Osteoblast (primary cell): ENCODE measurements at regions not wholly inside any gene's neighbourhood (a gene's known extent, or its start where the extent isn't known, plus 50 kb on each side); places are given as distances from the start of the nearest gene placed in this dataset.

Experiments
- DNase-seq: peaks from one replicate; pipeline ENCODE4 v3.0.0; 2011; ENCODE audit warnings: low spot score, mixed read lengths; ENCODE audit not compliant: insufficient read length; ENCODE audit errors: missing footprints
- H2AFZ ChIP-seq: 2 replicates; pipeline ENCODE4 v1.6.0; 2011; ENCODE audit warnings: mild to moderate bottlenecking, low read length
- H3K27ac ChIP-seq: 2 replicates; pipeline ENCODE4 v1.5.1; 2011; ENCODE audit warnings: mild to moderate bottlenecking, low read depth, low read length, moderate library complexity
- H3K27me3 ChIP-seq: 2 replicates; pipeline ENCODE4 v1.6.0; 2012; ENCODE audit warnings: mild to moderate bottlenecking, control low read depth, inconsistent platforms, low read length, moderate library complexity; ENCODE audit not compliant: insufficient read depth
- H3K36me3 ChIP-seq: 2 replicates; pipeline ENCODE4 v1.5.1; 2011; ENCODE audit warnings: mild to moderate bottlenecking, low read length, control low read depth, moderate library complexity; ENCODE audit not compliant: insufficient read depth
- H3K4me1 ChIP-seq: 2 replicates; pipeline ENCODE4 v1.5.1; 2011; ENCODE audit warnings: mild to moderate bottlenecking, low read length, control low read depth, moderate library complexity; ENCODE audit not compliant: insufficient read depth
- H3K4me2 ChIP-seq: 2 replicates; pipeline ENCODE4 v1.6.0; 2011; ENCODE audit warnings: mild to moderate bottlenecking, low read length; ENCODE audit not compliant: insufficient read depth
- H3K4me3 ChIP-seq: fragments of 200-600 bp; sonication (generic); 3 replicates; pipeline ENCODE4 v1.5.1; 2012; ENCODE audit warnings: mild to moderate bottlenecking, low read length, inconsistent platforms; ENCODE audit not compliant: insufficient read depth
- H3K79me2 ChIP-seq: 2 replicates; pipeline ENCODE4 v1.6.0; 2012; ENCODE audit warnings: mild to moderate bottlenecking, low read length, control low read depth, inconsistent platforms; ENCODE audit not compliant: insufficient read depth
- H3K9me3 ChIP-seq: 2 replicates; pipeline ENCODE4 v1.5.1; 2011; ENCODE audit warnings: low read depth, low read length, control low read depth
- H4K20me1 ChIP-seq: 2 replicates; pipeline ENCODE4 v1.6.0; 2012; ENCODE audit warnings: mild to moderate bottlenecking, low read length, control low read depth; ENCODE audit not compliant: insufficient read depth
- TF ChIP-seq, protein P1 (sequence below): IDR thresholded peaks from 2 replicates; pipeline ENCODE4 v1.5.1; 2011; ENCODE audit warnings: mild to moderate bottlenecking, low read depth, low read length, moderate library complexity; ENCODE audit errors: extremely low read depth

- Histone ChIP-seq H3K4me1 (no peaks in the 10 kb centered on the region), H2AFZ (no peak overlapping the region), H3K4me3 (no peak overlapping the region), H3K4me2 (no peak overlapping the region), H3K36me3 (no peaks in the 10 kb centered on the region), H3K9me3 (no peaks in the 10 kb centered on the region), H3K27ac (no peak overlapping the region), H3K79me2 (no peaks in the 10 kb centered on the region), H3K27me3 (no peaks in the 10 kb centered on the region), H4K20me1 (no peaks in the 10 kb centered on the region)
- TF ChIP-seq, protein P1, sequence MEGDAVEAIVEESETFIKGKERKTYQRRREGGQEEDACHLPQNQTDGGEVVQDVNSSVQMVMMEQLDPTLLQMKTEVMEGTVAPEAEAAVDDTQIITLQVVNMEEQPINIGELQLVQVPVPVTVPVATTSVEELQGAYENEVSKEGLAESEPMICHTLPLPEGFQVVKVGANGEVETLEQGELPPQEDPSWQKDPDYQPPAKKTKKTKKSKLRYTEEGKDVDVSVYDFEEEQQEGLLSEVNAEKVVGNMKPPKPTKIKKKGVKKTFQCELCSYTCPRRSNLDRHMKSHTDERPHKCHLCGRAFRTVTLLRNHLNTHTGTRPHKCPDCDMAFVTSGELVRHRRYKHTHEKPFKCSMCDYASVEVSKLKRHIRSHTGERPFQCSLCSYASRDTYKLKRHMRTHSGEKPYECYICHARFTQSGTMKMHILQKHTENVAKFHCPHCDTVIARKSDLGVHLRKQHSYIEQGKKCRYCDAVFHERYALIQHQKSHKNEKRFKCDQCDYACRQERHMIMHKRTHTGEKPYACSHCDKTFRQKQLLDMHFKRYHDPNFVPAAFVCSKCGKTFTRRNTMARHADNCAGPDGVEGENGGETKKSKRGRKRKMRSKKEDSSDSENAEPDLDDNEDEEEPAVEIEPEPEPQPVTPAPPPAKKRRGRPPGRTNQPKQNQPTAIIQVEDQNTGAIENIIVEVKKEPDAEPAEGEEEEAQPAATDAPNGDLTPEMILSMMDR: no peak
- DNase-seq: no peak
Measured at GRCh38 chr5:174327896-174328295, 282.4 kb downstream of the NSG2 start.

DNA sequence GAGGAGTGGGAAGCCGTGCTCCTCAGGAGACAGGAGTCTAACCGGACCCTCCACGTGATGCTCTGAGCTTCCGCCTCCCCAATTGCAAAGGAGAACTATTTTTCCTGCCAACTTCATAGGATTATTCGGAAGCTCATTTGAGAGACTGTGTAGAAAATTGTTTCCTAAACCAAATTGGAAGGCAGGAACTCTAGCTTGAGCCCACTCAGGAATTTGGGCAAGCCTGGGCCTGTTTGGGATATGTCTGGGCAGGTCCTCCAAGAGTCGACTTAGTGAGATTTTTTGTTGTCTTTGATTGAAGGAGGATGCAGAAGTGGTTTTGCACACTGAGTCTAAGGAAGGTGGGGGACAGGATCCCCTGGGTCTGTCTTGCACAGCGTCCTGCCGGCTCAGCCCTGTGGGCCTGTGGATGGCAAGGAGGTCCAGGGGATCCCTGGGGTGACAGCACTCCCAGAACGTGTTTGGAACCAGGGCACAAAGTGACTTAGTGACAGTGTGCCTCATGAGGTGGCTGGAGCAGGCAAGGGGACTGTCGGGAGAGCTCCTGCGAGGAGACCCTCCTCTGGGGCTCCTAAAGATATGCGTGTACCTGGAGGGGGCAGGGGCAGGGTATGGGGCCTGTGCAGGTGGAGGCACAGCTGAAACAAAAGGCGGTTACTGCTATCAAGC, 283.3 kb downstream of the NSG2 start:
- Histone ChIP-seq H3K27ac (no peak overlapping the region), H3K4me1 (no peaks in the 10 kb centered on the region), H4K20me1 (no peaks in the 10 kb centered on the region), H3K4me3 (no peak overlapping the region), H3K79me2 (no peaks in the 10 kb centered on the region), H2AFZ (peak overlapping the region; percentile 2), H3K27me3 (no peaks in the 10 kb centered on the region), H3K36me3 (no peaks in the 10 kb centered on the region), H3K4me2 (no peak overlapping the region), H3K9me3 (no peaks in the 10 kb centered on the region)
- TF ChIP-seq, protein P1: no peak
- peak; percentile 62 for DNase-seq

GRCh38 chr5:174329738-174330137, 284.2 kb downstream of the NSG2 start:
- no peak overlapping the region for H3K4me3 ChIP-seq
- no peak overlapping the region for H3K27ac ChIP-seq
- H3K79me2 ChIP-seq: no peaks in the 10 kb centered on the region
- H3K4me1 ChIP-seq: no peaks in the 10 kb centered on the region
- no peak for DNase-seq
- H2AFZ ChIP-seq: no peak overlapping the region
- no peaks in the 10 kb centered on the region for H3K36me3 ChIP-seq
- H3K27me3 ChIP-seq: no peaks in the 10 kb centered on the region
- no peaks in the 10 kb centered on the region for H4K20me1 ChIP-seq
- no peak overlapping the region for H3K4me2 ChIP-seq
- no peaks in the 10 kb centered on the region for H3K9me3 ChIP-seq
- TF ChIP-seq, protein P1: no peak

DNA sequence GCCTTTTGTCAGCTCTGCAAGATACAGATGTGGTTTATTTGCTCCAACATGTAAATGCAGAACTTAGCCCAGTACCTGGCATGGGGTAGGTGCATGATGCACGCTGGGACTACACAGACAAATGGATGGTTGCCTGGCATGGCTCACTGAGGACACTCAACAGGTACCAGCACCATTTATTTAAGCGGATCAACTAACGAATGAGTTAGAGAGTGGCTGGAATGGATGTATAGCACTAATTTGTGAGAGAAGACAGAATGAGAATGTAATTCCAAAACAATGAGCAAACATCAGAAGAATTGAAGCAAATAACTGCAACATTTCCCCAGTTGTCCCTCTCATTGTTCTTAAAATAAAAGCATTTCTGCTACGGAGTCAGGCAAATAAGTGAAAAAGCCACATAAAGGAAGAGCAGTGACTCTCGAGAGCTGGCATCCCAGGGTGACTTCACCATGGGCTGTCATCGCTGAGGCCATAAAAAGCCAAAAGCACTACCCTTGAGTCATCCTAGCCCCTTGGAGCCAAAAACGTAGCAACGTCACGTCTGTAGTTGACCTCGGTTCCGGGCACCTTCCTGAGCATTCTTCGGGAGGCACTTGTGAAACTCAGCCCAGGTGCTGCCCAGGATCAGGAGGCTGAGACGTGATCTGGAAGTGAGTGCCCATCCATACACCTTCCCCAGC, 290.3 kb downstream of the NSG2 start:
- Histone ChIP-seq H3K9me3 (no peaks in the 10 kb centered on the region), H3K79me2 (no peaks in the 10 kb centered on the region), H3K4me2 (no peak overlapping the region), H3K27ac (no peak overlapping the region), H3K4me3 (no peak overlapping the region), H3K4me1 (no peaks in the 10 kb centered on the region), H2AFZ (no peak overlapping the region), H4K20me1 (no peaks in the 10 kb centered on the region), H3K36me3 (no peaks in the 10 kb centered on the region), H3K27me3 (no peaks in the 10 kb centered on the region)
- TF ChIP-seq, protein P1: no peak
- DNase-seq: peak; percentile 92
